GM12872 (cell line): ENCODE measurements at regions not wholly inside any gene's neighbourhood (a gene's known extent, or its start where the extent isn't known, plus 50 kb on each side); places are given as distances from the start of the nearest gene placed in this dataset.

Experiments
- CTCF ChIP-seq: IDR thresholded peaks from 3 replicates; pipeline ENCODE4 v1.5.1; 2011; ENCODE audit warnings: low read depth, mild to moderate bottlenecking, low read length, moderate library complexity; ENCODE audit not compliant: insufficient read depth

- TF ChIP-seq CTCF: no peak
These were observed 302.9 kb upstream of the TBX3 start for GRCh38 chr12:114986849-114987248.

- TF ChIP-seq CTCF: no peak
These were observed 302.3 kb upstream of the TBX3 start for GRCh38 chr12:114986178-114986714.

GRCh38 chr12:114984634-114985061 is 300.7 kb upstream of the TBX3 start:
- no peak for TF ChIP-seq CTCF

- TF ChIP-seq CTCF: no peak
These were observed 298.8 kb upstream of the TBX3 start for GRCh38 chr12:114982760-114983159.

GRCh38 chr12:114981036-114981435 is 297.1 kb upstream of the TBX3 start:
- no peak for TF ChIP-seq CTCF

- TF ChIP-seq CTCF: no peak
These were observed 293.0 kb upstream of the TBX3 start for GRCh38 chr12:114976959-114977358.

- TF ChIP-seq CTCF: no peak
These were observed 292.4 kb upstream of the TBX3 start for GRCh38 chr12:114976372-114976771.
